ENCODE measurements at regions not wholly inside any gene's neighbourhood (a gene's known extent, or its start where the extent isn't known, plus 50 kb on each side); places are given as distances from the start of the nearest gene placed in this dataset.
"Not testable (repeated sequence)": the region's sequence is repeated elsewhere in the genome, so short reads cannot be mapped to it uniquely, and the experiment has no call there.

DNA sequence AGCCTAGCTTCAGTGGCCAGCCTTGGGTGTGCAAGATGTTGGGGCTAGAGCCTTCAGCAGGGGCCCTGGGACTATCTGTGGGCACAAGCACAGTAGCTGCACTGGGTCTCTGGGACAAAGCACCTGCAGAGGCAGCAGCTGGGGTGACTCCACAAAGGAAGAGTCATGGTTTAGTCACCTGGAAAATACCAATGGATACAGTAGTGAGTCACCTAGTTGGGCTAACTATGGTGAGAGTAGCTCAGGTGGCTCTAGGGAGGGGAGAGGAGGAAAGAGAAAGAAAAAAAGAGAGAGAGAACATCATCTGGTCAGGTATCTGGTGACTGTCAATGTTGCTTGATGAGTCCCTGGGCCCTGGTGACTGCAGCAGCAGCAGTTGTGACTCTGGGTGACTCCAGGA lies 72.9 kb upstream of the SPIN4 start:
- H3K27me3 ChIP-seq (ENCODE audit: control insufficient read depth, insufficient read depth, low read length), result no peaks in the 10 kb centered on the region
- no peaks in the 10 kb centered on the region for H3K79me2 ChIP-seq
- no peak overlapping the region for H3K27ac ChIP-seq
- H3K36me3 ChIP-seq (ENCODE audit: control insufficient read depth, insufficient read depth, low read length), result no peaks in the 10 kb centered on the region
- no peaks in the 10 kb centered on the region for H3K4me1 ChIP-seq
- TF ChIP-seq, protein P1, sequence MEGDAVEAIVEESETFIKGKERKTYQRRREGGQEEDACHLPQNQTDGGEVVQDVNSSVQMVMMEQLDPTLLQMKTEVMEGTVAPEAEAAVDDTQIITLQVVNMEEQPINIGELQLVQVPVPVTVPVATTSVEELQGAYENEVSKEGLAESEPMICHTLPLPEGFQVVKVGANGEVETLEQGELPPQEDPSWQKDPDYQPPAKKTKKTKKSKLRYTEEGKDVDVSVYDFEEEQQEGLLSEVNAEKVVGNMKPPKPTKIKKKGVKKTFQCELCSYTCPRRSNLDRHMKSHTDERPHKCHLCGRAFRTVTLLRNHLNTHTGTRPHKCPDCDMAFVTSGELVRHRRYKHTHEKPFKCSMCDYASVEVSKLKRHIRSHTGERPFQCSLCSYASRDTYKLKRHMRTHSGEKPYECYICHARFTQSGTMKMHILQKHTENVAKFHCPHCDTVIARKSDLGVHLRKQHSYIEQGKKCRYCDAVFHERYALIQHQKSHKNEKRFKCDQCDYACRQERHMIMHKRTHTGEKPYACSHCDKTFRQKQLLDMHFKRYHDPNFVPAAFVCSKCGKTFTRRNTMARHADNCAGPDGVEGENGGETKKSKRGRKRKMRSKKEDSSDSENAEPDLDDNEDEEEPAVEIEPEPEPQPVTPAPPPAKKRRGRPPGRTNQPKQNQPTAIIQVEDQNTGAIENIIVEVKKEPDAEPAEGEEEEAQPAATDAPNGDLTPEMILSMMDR (IDR thresholded peaks at IDR 0.05), result no peak
- no peak overlapping the region for H2AFZ ChIP-seq
- H3K9ac ChIP-seq, result no peak overlapping the region
- H3K9me3 ChIP-seq (ENCODE audit: control insufficient read depth, low read length), result no peaks in the 10 kb centered on the region
- no peak overlapping the region for H3K4me2 ChIP-seq (ENCODE audit: low read length)
- H3K4me3 ChIP-seq (ENCODE audit: low read depth, low read length), result no peak overlapping the region

DNA sequence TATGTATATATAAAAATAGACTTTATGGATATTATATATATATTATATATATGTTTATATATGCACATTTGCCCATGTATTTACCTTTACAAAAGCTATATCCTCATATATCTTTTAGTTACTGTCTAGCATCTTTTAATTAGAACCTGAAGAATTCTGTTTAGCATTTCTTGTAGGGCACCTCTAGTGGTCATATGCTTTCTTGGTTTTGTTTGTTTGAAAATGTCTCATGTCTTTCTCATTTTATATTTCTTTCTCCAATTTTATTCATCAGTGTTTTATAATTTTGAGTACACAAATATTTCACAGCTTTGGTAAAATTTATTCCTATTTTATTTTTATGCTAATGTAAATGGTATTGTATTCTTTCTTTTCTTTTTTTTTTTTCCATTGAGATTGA lies 70.3 kb upstream of the SPIN4 start:
- Histone ChIP-seq H3K36me3 (ENCODE audit: control insufficient read depth, insufficient read depth, low read length) (no peaks in the 10 kb centered on the region), H3K27ac (no peak overlapping the region), H3K27me3 (ENCODE audit: control insufficient read depth, insufficient read depth, low read length) (no peaks in the 10 kb centered on the region), H3K79me2 (no peaks in the 10 kb centered on the region), H3K4me1 (no peaks in the 10 kb centered on the region), H3K9ac (no peak overlapping the region), H2AFZ (no peak overlapping the region), H3K4me2 (ENCODE audit: low read length) (no peak overlapping the region), H3K4me3 (ENCODE audit: low read depth, low read length) (no peak overlapping the region), H3K9me3 (ENCODE audit: control insufficient read depth, low read length) (no peaks in the 10 kb centered on the region)
- TF ChIP-seq, protein P1 (IDR thresholded peaks at IDR 0.05), result no peak

GRCh38 chrX:63418211-63418610 lies 67.1 kb upstream of the SPIN4 start:
- H3K4me1 ChIP-seq, result no peaks in the 10 kb centered on the region
- H3K79me2 ChIP-seq, result no peaks in the 10 kb centered on the region
- no peak overlapping the region for H3K27ac ChIP-seq
- H3K9ac ChIP-seq, result no peak overlapping the region
- no peak overlapping the region for H3K4me3 ChIP-seq (ENCODE audit: low read depth, low read length)
- TF ChIP-seq, protein P1 (IDR thresholded peaks at IDR 0.05), result no peak
- H2AFZ ChIP-seq, result no peak overlapping the region
- no peaks in the 10 kb centered on the region for H3K36me3 ChIP-seq (ENCODE audit: control insufficient read depth, insufficient read depth, low read length)
- no peaks in the 10 kb centered on the region for H3K27me3 ChIP-seq (ENCODE audit: control insufficient read depth, insufficient read depth, low read length)
- H3K4me2 ChIP-seq (ENCODE audit: low read length), result no peak overlapping the region
- H3K9me3 ChIP-seq (ENCODE audit: control insufficient read depth, low read length), result no peaks in the 10 kb centered on the region

DNA sequence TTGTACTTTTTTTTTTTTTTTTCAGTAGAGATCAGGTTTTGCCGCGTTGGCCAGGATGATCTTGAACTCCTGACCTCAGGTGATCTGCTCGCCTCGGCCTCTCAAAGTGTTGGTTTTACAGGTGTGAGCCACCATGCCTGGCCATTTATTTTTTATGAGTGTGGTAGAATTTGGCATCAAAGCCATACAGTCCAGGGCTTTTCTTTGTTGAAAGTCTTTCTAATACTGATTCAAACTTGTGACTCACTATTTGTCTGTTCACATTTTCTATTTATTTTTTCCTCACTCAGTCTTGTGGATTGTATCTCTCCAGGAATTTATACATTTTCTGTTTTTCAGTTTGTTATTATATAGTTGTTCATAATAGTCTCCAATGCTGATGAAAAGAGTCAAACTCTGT lies 66.5 kb upstream of the SPIN4 start:
- Histone ChIP-seq H3K4me2 (ENCODE audit: low read length) (no peak overlapping the region), H3K27ac (no peak overlapping the region), H3K79me2 (no peaks in the 10 kb centered on the region), H2AFZ (no peak overlapping the region), H3K27me3 (ENCODE audit: control insufficient read depth, insufficient read depth, low read length) (no peaks in the 10 kb centered on the region), H3K9ac (no peak overlapping the region), H3K36me3 (ENCODE audit: control insufficient read depth, insufficient read depth, low read length) (no peaks in the 10 kb centered on the region), H3K9me3 (ENCODE audit: control insufficient read depth, low read length) (no peaks in the 10 kb centered on the region), H3K4me3 (ENCODE audit: low read depth, low read length) (no peak overlapping the region), H3K4me1 (no peaks in the 10 kb centered on the region)
- TF ChIP-seq, protein P1 (IDR thresholded peaks at IDR 0.05), result no peak

DNA sequence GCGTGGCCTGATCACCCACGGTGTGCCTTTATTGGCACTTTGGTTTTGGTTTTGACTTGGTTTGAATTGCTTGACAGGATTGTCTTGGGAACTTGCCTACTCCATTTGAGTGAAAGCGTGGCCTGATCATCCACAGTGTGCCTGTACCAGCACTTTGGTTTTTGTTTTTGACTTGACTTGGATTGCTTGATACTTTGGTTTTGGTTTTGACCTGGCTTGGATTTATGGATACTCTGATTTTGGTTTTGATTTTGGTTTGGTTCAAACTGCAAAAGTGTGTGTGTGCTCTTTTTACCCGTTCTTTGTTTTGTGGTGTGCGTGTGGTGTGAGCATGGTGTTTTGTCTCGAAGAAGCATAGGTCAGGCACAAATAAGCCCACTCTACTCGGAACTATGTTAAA lies 58.8 kb upstream of the SPIN4 start:
- not testable (repeated sequence) for H3K27me3 ChIP-seq (ENCODE audit: control insufficient read depth, insufficient read depth, low read length); H3K9me3 ChIP-seq (ENCODE audit: control insufficient read depth, low read length); H3K27ac ChIP-seq; H3K36me3 ChIP-seq (ENCODE audit: control insufficient read depth, insufficient read depth, low read length); H3K79me2 ChIP-seq; H3K9ac ChIP-seq; H3K4me3 ChIP-seq (ENCODE audit: low read depth, low read length); H2AFZ ChIP-seq; H3K4me1 ChIP-seq; H3K4me2 ChIP-seq (ENCODE audit: low read length)
